OCI-LY7 (cell line): ENCODE measurements at regions not wholly inside any gene's neighbourhood (a gene's known extent, or its start where the extent isn't known, plus 50 kb on each side); places are given as distances from the start of the nearest gene placed in this dataset.

Source experiments
- EZH2phosphoT487 ChIP-seq: fragments of 200-600 bp; sonication (generic); IDR thresholded peaks from 2 replicates; pipeline ENCODE4 v1.6.1; 2018; ENCODE audit warnings: low read depth, borderline replicate concordance, mild to moderate bottlenecking, mixed run types, antibody characterized with exemption, low read length, moderate library complexity, mixed read lengths
- TF ChIP-seq, protein P1 (sequence below): fragments of 200-600 bp; sonication (generic); conservative IDR thresholded peaks from 2 replicates; pipeline ENCODE4 v1.5.1; 2014; ENCODE audit warnings: mild to moderate bottlenecking, antibody characterized with exemption, low read length, moderate library complexity, mixed read lengths

DNA sequence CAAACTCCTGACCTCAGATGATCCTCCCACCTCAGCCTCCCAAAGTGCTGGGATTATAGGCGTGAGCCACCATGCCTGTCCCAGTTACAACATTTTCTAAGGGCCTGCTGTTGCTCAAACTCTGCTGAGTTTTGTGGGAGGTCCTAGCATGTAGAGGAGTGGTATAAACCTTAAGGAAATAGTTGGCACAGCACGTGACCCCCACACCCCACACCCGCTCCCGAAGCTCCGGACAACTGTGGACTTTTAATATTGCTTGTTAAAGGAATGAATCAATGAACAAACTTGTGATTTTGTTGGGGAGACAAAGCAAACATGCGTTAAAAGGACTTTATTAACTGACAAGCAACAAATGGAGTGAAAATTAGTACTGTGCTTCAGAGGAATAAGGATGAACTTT is 137.8 kb upstream of the GATA6 start:
- TF ChIP-seq, protein P1, sequence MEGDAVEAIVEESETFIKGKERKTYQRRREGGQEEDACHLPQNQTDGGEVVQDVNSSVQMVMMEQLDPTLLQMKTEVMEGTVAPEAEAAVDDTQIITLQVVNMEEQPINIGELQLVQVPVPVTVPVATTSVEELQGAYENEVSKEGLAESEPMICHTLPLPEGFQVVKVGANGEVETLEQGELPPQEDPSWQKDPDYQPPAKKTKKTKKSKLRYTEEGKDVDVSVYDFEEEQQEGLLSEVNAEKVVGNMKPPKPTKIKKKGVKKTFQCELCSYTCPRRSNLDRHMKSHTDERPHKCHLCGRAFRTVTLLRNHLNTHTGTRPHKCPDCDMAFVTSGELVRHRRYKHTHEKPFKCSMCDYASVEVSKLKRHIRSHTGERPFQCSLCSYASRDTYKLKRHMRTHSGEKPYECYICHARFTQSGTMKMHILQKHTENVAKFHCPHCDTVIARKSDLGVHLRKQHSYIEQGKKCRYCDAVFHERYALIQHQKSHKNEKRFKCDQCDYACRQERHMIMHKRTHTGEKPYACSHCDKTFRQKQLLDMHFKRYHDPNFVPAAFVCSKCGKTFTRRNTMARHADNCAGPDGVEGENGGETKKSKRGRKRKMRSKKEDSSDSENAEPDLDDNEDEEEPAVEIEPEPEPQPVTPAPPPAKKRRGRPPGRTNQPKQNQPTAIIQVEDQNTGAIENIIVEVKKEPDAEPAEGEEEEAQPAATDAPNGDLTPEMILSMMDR, result no peak
- no peak for TF ChIP-seq EZH2phosphoT487
